ENCODE measurements at regions not wholly inside any gene's neighbourhood (a gene's known extent, or its start where the extent isn't known, plus 50 kb on each side); places are given as distances from the start of the nearest gene placed in this dataset.

- TF ChIP-seq, protein P1, sequence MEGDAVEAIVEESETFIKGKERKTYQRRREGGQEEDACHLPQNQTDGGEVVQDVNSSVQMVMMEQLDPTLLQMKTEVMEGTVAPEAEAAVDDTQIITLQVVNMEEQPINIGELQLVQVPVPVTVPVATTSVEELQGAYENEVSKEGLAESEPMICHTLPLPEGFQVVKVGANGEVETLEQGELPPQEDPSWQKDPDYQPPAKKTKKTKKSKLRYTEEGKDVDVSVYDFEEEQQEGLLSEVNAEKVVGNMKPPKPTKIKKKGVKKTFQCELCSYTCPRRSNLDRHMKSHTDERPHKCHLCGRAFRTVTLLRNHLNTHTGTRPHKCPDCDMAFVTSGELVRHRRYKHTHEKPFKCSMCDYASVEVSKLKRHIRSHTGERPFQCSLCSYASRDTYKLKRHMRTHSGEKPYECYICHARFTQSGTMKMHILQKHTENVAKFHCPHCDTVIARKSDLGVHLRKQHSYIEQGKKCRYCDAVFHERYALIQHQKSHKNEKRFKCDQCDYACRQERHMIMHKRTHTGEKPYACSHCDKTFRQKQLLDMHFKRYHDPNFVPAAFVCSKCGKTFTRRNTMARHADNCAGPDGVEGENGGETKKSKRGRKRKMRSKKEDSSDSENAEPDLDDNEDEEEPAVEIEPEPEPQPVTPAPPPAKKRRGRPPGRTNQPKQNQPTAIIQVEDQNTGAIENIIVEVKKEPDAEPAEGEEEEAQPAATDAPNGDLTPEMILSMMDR (IDR thresholded peaks at IDR 0.05), result no peak
- TF ChIP-seq POLR2A (IDR thresholded peaks at IDR 0.05), result no peak
Measured at GRCh38 chr13:62418872-62419271, 1003.2 kb upstream of the PCDH20 start.
